Adipocyte (in vitro differentiated cells): ENCODE measurements at regions not wholly inside any gene's neighbourhood (a gene's known extent, or its start where the extent isn't known, plus 50 kb on each side); places are given as distances from the start of the nearest gene placed in this dataset.
"Not testable (repeated sequence)": the region's sequence is repeated elsewhere in the genome, so short reads cannot be mapped to it uniquely, and the experiment has no call there.

Experiments
- DNase-seq: peaks from one replicate; pipeline ENCODE4 v3.0.0-alpha.2; 2015; ENCODE audit warnings: low read depth
- H3K27me3 ChIP-seq: replicated peaks from 2 replicates; pipeline ENCODE4 v1.7.0; 2013; ENCODE audit warnings: mild to moderate bottlenecking, low read length, moderate library complexity; ENCODE audit not compliant: control insufficient read depth, insufficient read depth
- H3K36me3 ChIP-seq: 2 replicates; pipeline ENCODE4 v1.7.0; 2013; ENCODE audit warnings: low read length, mild to moderate bottlenecking, moderate library complexity; ENCODE audit not compliant: control insufficient read depth, insufficient read depth, severe bottlenecking
- H3K4me1 ChIP-seq: 2 replicates; pipeline ENCODE4 v1.7.0; 2013; ENCODE audit warnings: mild to moderate bottlenecking, low read length, moderate library complexity; ENCODE audit not compliant: control insufficient read depth, insufficient read depth
- H3K4me3 ChIP-seq: 2 replicates; pipeline ENCODE4 v1.7.0; 2013; ENCODE audit warnings: mild to moderate bottlenecking, low read length, moderate library complexity
- H3K9ac ChIP-seq: 2 replicates; pipeline ENCODE4 v1.7.0; 2013; ENCODE audit warnings: mild to moderate bottlenecking, low read length, moderate library complexity
- H3K9me3 ChIP-seq: 2 replicates; pipeline ENCODE4 v1.7.0; 2013; ENCODE audit warnings: mild to moderate bottlenecking, low read length, moderate library complexity; ENCODE audit not compliant: control insufficient read depth

DNA sequence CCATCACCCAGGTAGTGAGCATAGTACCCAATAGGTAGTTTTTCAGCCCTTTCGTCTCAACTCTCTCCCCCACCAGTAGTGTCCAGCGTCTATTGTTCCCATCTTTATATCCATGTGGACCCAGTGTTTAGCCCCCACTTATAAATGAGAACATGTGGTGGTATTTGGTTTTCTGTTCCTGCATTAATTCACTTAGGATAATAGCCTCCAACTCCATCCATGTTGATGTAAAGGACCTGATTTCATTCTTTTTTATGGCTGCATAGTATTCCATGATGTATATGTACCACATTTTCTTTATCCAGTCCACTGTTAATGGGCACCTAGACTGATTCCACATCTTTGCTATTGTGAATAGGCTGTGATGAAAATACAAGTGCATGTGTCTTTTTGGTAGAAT, 51.3 kb downstream of the NACA2 start:
- not testable (repeated sequence) for H3K4me3 ChIP-seq, H3K4me1 ChIP-seq, H3K9ac ChIP-seq, H3K27me3 ChIP-seq, DNase-seq, H3K36me3 ChIP-seq
- peaks cover 18% of the 10 kb centered on the region for H3K9me3 ChIP-seq

DNA sequence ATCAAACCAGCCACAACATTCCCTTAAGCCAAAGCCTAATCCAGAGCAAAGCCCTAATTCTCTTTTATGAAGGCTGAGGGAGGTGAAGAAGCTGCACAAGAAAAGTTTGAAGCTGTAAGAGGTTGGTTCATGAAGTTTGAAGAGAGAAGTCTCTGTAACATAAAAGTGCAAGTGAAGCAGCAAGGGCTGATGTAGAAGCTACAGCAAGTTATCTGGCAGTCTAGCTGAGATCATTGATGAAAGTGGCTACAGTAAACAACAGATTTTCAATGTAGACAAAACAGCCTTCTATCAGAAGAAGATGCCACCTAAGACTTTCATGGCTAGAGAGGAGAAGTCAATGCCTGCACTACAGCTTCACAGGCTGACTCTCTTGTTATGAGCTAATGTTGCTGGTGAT, 52.5 kb downstream of the NACA2 start:
- Histone ChIP-seq H3K4me3 (no peak overlapping the region), H3K9me3 (peaks cover 18% of the 10 kb centered on the region), H3K4me1 (no peaks in the 10 kb centered on the region), H3K36me3 (no peaks in the 10 kb centered on the region), H3K9ac (no peak overlapping the region), H3K27me3 (no peaks in the 10 kb centered on the region)
- DNase-seq, result no peak

DNA sequence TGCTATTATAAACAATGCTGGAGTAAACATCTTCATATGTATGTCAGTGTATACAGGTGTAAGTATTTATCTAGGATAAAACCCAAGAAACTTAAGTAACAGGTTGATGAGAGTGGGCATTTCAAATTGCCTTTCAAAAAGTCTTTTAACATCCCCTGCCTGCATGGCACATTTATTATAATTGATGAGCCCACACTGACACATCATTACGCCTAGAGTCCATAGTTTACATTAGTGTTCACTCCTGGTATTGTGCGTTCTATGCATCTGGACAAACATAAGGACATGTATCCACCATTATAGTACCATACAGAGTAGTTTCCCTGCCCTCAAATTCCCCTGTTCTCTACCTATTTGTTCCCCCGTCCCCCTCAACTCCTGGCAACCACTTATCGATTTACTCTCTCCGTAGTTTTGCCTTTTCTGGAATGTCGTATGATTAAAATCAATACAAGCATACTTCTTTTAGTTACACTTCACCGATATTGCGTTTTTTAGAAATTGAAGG, 53.7 kb downstream of the NACA2 start:
- Histone ChIP-seq H3K9me3 (peaks cover 18% of the 10 kb centered on the region), H3K4me3 (no peak overlapping the region)

DNA sequence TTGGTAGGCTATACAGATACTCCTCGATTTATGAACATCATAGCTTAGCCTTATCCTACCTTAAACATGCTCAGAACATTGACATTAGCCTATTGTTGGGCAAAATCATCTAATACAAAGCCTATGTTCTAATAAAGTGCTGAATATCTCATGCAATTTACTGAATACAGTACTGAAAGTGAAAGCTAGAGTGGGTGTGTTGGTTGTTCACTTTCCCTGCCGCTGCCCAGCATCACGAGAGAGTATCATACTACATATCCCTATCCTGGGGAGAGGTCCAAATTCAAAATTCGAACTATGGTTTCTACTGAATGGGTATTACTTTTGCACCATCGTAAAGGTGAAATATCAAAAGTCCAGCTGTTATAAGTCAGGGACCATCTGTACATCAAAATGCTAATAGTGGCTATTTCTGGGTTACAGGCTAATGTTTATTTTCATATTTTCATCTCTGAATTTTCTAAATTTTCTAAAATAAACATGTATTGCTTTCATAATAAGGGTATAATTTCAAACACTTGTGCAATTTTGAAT, 54.5 kb downstream of the NACA2 start:
- Histone ChIP-seq H3K36me3 (no peaks in the 10 kb centered on the region), H3K9me3 (peaks cover 13% of the 10 kb centered on the region)
- DNase-seq, result peak; percentile 59

More for the DNA sequence above, 53.7 kb downstream of the NACA2 start:
- no peaks in the 10 kb centered on the region for H3K4me1 ChIP-seq
- no peaks in the 10 kb centered on the region for H3K27me3 ChIP-seq
- DNase-seq, result no peak
- H3K36me3 ChIP-seq, result no peaks in the 10 kb centered on the region
- H3K9ac ChIP-seq, result no peak overlapping the region

More for the DNA sequence above, 54.5 kb downstream of the NACA2 start:
- H3K4me3 ChIP-seq, result peak overlapping the region; percentile 74
- H3K9ac ChIP-seq, result peak overlapping the region; percentile 46
- no peaks in the 10 kb centered on the region for H3K4me1 ChIP-seq
- no peaks in the 10 kb centered on the region for H3K27me3 ChIP-seq
